NOMO-1 treated with dmso at 0.1 percent for 144 hours (cell line): ENCODE measurements at regions not wholly inside any gene's neighbourhood (a gene's known extent, or its start where the extent isn't known, plus 50 kb on each side); places are given as distances from the start of the nearest gene placed in this dataset.
"Not testable (repeated sequence)": the region's sequence is repeated elsewhere in the genome, so short reads cannot be mapped to it uniquely, and the experiment has no call there.

Experiments
- DNase-seq: peaks from one replicate; lab custom pipeline; 2025; ENCODE audit not compliant: unreplicated experiment; lab: John Stamatoyannopoulos, UW

GRCh38 chr1:70812442-70813109 lies 235.0 kb downstream of the PTGER3 start:
- DNase-seq: no peak

GRCh38 chr1:70818401-70818800 lies 229.2 kb downstream of the PTGER3 start:
- DNase-seq: no peak

- no peak for DNase-seq
These were observed 228.4 kb downstream of the PTGER3 start for GRCh38 chr1:70819231-70819630.

GRCh38 chr1:70819785-70820184 lies 227.8 kb downstream of the PTGER3 start:
- no peak for DNase-seq

- DNase-seq: peak; percentile 87
These were observed 227.2 kb downstream of the PTGER3 start for GRCh38 chr1:70820396-70820795.

- DNase-seq: no peak
These were observed 226.6 kb downstream of the PTGER3 start for GRCh38 chr1:70820995-70821394.

- no peak for DNase-seq
These were observed 221.2 kb downstream of the PTGER3 start for GRCh38 chr1:70826428-70826827.

GRCh38 chr1:70827030-70827429 lies 220.6 kb downstream of the PTGER3 start:
- DNase-seq: no peak

GRCh38 chr1:70828177-70828576 lies 219.4 kb downstream of the PTGER3 start:
- no peak for DNase-seq

GRCh38 chr1:70834365-70834764 lies 213.3 kb downstream of the PTGER3 start:
- DNase-seq: not testable (repeated sequence)

GRCh38 chr1:70836456-70836855 lies 211.2 kb downstream of the PTGER3 start:
- DNase-seq: no peak

GRCh38 chr1:70840260-70840953 lies 207.2 kb downstream of the PTGER3 start:
- DNase-seq: no peak

GRCh38 chr1:70842562-70842961 lies 205.1 kb downstream of the PTGER3 start:
- no peak for DNase-seq

GRCh38 chr1:70843452-70843851 lies 204.2 kb downstream of the PTGER3 start:
- no peak for DNase-seq

GRCh38 chr1:70847013-70847412 lies 200.6 kb downstream of the PTGER3 start:
- no peak for DNase-seq

GRCh38 chr1:70855203-70855602 lies 192.4 kb downstream of the PTGER3 start:
- no peak for DNase-seq

GRCh38 chr1:70856201-70856600 lies 191.4 kb downstream of the PTGER3 start:
- peak; percentile 5 for DNase-seq

- no peak for DNase-seq
These were observed 184.4 kb downstream of the PTGER3 start for GRCh38 chr1:70863239-70863638.

- DNase-seq: no peak
These were observed 183.3 kb downstream of the PTGER3 start for GRCh38 chr1:70864302-70864701.

- DNase-seq: peak; percentile 79
These were observed 180.9 kb downstream of the PTGER3 start for GRCh38 chr1:70866542-70867264.

- DNase-seq: no peak
These were observed 175.8 kb downstream of the PTGER3 start for GRCh38 chr1:70871790-70872189.

- DNase-seq: peak; percentile 53
These were observed 173.6 kb downstream of the PTGER3 start for GRCh38 chr1:70874063-70874462.
